NT2/D1 (cell line): ENCODE measurements at regions not wholly inside any gene's neighbourhood (a gene's known extent, or its start where the extent isn't known, plus 50 kb on each side); places are given as distances from the start of the nearest gene placed in this dataset.

Experiments used
- YY1 ChIP-seq: IDR thresholded peaks from 2 replicates; pipeline ENCODE4 v1.6.1; 2011; ENCODE audit not compliant: insufficient read length, insufficient read depth
- ZNF274 ChIP-seq: IDR thresholded peaks from 2 replicates; pipeline ENCODE4 v1.6.1; 2011; ENCODE audit warnings: mild to moderate bottlenecking, low read depth, low read length

DNA sequence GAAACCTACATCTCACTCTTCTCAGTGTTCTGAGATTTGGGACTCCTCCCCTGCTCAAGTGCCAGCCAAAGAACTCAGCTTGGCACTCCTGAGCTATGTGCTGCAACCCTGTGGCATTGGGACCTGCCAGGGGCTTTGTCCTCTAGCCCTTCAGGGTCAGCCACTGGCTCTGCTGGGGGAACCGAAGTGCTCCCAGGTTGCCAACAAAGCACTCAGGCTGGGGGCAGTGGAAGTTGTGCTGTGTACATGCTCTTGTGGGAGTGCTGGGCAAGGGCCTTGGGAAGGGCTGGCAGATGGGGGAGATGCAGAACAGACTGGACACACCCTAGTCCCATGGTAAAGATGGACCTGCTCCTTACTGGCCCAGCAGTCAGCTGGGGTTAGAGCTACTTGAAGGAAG lies 498.6 kb downstream of the CAAP1 start:
- TF ChIP-seq ZNF274 (no peak), YY1 (no peak)
